Keratinocyte (primary cell): ENCODE measurements at regions not wholly inside any gene's neighbourhood (a gene's known extent, or its start where the extent isn't known, plus 50 kb on each side); places are given as distances from the start of the nearest gene placed in this dataset.

ENCODE experiments used
- CTCF ChIP-seq, 3 experiments: IDR thresholded peaks in 1 of 3; conservative IDR thresholded peaks in 1 of 3; optimal IDR thresholded peaks in 1 of 3; 2 replicates in 2 of 3; 3 replicates in 1 of 3; pipeline versions ENCODE3 to v1.5.1; 2011; ENCODE audit warnings: low read length in 3 of 3, mild to moderate bottlenecking in 3 of 3, moderate library complexity in 2 of 3, control low read depth in 1 of 3, inconsistent platforms in 1 of 3; ENCODE audit not compliant: insufficient read depth in 2 of 3; ENCODE audit errors: extremely low read depth in 1 of 3
- EZH2 ChIP-seq: IDR thresholded peaks from one replicate; pipeline ENCODE4 v1.6.1; 2012; ENCODE audit warnings: inconsistent platforms, mild to moderate bottlenecking, low read length, moderate library complexity

- TF ChIP-seq CTCF (optimal IDR thresholded peaks at IDR 0.05 in 1 of 3, IDR thresholded peaks at IDR 0.05 in 1 of 3, conservative IDR thresholded peaks at IDR 0.05 in 1 of 3; ENCODE audit: extremely low read depth in 1 of 3, insufficient read depth in 2 of 3, low read length in 3 of 3) (no peak), EZH2 (no peak)
Observed at GRCh38 chr2:70360661-70361270, 58.9 kb upstream of the FAM136A start.
